SK-N-SH treated with all-trans-retinoic acid at 6 μM for 48 hours (cell line): ENCODE measurements at regions not wholly inside any gene's neighbourhood (a gene's known extent, or its start where the extent isn't known, plus 50 kb on each side); places are given as distances from the start of the nearest gene placed in this dataset.

ENCODE experiments used
- ARNTL ChIP-seq: fragments of 450-650 bp; formaldehyde crosslinking; IDR thresholded peaks from 2 replicates; pipeline ENCODE4 v1.5.0; 2020; ENCODE audit warnings: low read depth, mild to moderate bottlenecking, moderate library complexity, borderline replicate concordance
- ESRRG ChIP-seq: fragments of 250-450 bp; sonication (Bioruptor Pico); IDR thresholded peaks from 2 replicates; pipeline ENCODE4 v1.6.1; 2021; ENCODE audit warnings: mild to moderate bottlenecking
- ISL1 ChIP-seq: fragments of 250-450 bp; sonication (Bioruptor Pico); IDR thresholded peaks from 2 replicates; pipeline ENCODE4 v2.1.2; 2022; ENCODE audit warnings: mild to moderate bottlenecking, moderate library complexity
- OSR1 ChIP-seq: fragments of 250-450 bp; sonication (Bioruptor Pico); IDR thresholded peaks from 2 replicates; pipeline ENCODE4 v1.8.0; 2022; ENCODE audit warnings: moderate library complexity, mild to moderate bottlenecking, inconsistent platforms
- RARB ChIP-seq: fragments of 250-450 bp; sonication (Bioruptor Pico); IDR thresholded peaks from 2 replicates; pipeline ENCODE4 v1.8.0; 2021; ENCODE audit warnings: mild to moderate bottlenecking, moderate library complexity
- SNAI2 ChIP-seq: fragments of 250-450 bp; sonication (Bioruptor Pico); IDR thresholded peaks from 2 replicates; pipeline ENCODE4 v1.5.0; 2020; ENCODE audit warnings: mild to moderate bottlenecking, moderate library complexity
- TCF4 ChIP-seq: fragments of 250-450 bp; sonication (Bioruptor Pico); IDR thresholded peaks from 2 replicates; pipeline ENCODE4 v1.8.0; 2021; ENCODE audit warnings: mild to moderate bottlenecking, moderate library complexity, borderline replicate concordance
- ZNF565 ChIP-seq: fragments of 450-650 bp; formaldehyde crosslinking; conservative IDR thresholded peaks from 2 replicates; pipeline ENCODE4 v1.5.0; 2020; ENCODE audit warnings: low read depth, mild to moderate bottlenecking, moderate library complexity
- ZNF70 ChIP-seq: fragments of 450-650 bp; formaldehyde crosslinking; IDR thresholded peaks from 2 replicates; pipeline ENCODE4 v1.5.0; 2020; ENCODE audit warnings: mild to moderate bottlenecking, moderate library complexity
- TF ChIP-seq, protein P1 (sequence below): fragments of 250-450 bp; sonication (Bioruptor Pico); IDR thresholded peaks from 2 replicates; pipeline ENCODE4 v1.8.0; 2021; ENCODE audit warnings: low read depth, mild to moderate bottlenecking, moderate library complexity, borderline replicate concordance
- TF ChIP-seq, protein P2 (sequence below): fragments of 250-450 bp; sonication (Bioruptor Pico); IDR thresholded peaks from 2 replicates; pipeline ENCODE4 v1.5.1; 2020; ENCODE audit warnings: low read depth, mild to moderate bottlenecking, moderate library complexity

DNA sequence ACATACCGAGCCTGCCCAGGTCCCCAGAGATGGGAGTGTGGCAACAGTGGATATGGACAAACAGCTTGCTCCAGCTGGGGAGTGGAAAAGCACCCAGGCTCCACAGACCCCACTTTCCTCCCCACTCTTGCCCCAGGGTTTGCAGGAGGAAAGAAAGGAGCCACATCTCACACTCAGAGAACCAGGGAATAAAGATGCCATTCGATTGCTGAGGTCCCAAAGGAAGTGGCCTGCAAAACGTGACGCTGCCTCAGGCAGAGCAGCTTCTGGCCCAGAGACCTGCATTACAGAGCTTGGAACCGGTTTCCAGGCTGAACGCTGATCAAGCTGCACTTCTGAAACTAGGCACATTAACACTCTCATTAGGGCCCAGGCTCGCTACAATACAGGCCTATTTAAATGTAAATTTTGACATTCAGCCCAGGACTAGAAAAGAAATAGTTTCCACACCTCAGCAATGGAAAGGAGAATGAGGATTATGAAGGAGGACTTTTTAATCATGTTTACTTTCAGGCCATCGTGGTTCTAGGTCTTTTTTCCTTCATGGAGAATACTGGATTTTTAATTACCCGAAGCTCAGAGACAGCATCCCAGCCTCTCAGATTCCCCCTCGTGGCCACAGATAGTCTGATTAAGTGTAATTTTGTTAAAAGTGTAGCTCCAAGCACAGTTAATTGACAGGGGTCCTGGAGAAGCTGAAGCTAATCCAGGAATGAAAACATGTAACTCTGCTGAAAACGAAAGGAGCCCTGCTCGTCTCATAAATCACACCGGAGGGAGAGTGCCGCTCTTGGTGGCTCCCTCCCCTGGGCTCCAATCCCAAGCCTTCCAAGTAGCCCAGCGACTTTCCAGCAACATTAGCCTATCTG lies 221.3 kb upstream of the RAB6C start:
- no peak for TF ChIP-seq ARNTL (CRISPR knock-in tag)
- TF ChIP-seq ZNF70 (CRISPR knock-in tag), result no peak
- TF ChIP-seq TCF4 (CRISPR knock-in tag), result no peak
- TF ChIP-seq RARB (CRISPR knock-in tag), result no peak
- no peak for TF ChIP-seq ZNF565 (CRISPR knock-in tag)
- TF ChIP-seq OSR1, result no peak
- TF ChIP-seq ISL1 (CRISPR knock-in tag), result no peak
- TF ChIP-seq SNAI2 (CRISPR knock-in tag), result no peak
- TF ChIP-seq, protein P1, sequence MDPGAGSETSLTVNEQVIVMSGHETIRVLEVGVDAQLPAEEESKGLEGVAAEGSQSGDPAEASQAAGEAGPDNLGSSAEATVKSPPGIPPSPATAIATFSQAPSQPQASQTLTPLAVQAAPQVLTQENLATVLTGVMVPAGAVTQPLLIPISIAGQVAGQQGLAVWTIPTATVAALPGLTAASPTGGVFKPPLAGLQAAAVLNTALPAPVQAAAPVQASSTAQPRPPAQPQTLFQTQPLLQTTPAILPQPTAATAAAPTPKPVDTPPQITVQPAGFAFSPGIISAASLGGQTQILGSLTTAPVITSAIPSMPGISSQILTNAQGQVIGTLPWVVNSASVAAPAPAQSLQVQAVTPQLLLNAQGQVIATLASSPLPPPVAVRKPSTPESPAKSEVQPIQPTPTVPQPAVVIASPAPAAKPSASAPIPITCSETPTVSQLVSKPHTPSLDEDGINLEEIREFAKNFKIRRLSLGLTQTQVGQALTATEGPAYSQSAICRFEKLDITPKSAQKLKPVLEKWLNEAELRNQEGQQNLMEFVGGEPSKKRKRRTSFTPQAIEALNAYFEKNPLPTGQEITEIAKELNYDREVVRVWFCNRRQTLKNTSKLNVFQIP (CRISPR knock-in tag), result no peak
- TF ChIP-seq, protein P2, sequence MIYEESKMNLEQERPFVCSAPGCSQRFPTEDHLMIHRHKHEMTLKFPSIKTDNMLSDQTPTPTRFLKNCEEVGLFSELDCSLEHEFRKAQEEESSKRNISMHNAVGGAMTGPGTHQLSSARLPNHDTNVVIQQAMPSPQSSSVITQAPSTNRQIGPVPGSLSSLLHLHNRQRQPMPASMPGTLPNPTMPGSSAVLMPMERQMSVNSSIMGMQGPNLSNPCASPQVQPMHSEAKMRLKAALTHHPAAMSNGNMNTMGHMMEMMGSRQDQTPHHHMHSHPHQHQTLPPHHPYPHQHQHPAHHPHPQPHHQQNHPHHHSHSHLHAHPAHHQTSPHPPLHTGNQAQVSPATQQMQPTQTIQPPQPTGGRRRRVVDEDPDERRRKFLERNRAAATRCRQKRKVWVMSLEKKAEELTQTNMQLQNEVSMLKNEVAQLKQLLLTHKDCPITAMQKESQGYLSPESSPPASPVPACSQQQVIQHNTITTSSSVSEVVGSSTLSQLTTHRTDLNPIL (CRISPR knock-in tag), result no peak
- TF ChIP-seq ESRRG (CRISPR knock-in tag), result no peak
